ENCODE measurements at regions not wholly inside any gene's neighbourhood (a gene's known extent, or its start where the extent isn't known, plus 50 kb on each side); places are given as distances from the start of the nearest gene placed in this dataset.

GRCh38 chr5:12936221-12936620, 1008.3 kb downstream of the DNAH5 start:
- Histone ChIP-seq H3K27ac (no peak overlapping the region), H3F3A (ENCODE audit: low read depth) (no peaks in the 10 kb centered on the region), H3K9me3 (ENCODE audit: low read depth) (no peaks in the 10 kb centered on the region), H3K79me2 (ENCODE audit: low read depth) (no peaks in the 10 kb centered on the region), H3K4me2 (no peak overlapping the region), H3K27me3 (no peaks in the 10 kb centered on the region), H3K4me1 (no peaks in the 10 kb centered on the region), H3K9ac (no peak overlapping the region), H3K4me3 (no peak overlapping the region), H3K36me3 (no peaks in the 10 kb centered on the region), H4K20me1 (ENCODE audit: low read depth) (no peaks in the 10 kb centered on the region), H2AFZ (replicated peaks) (no peak overlapping the region)
- Mint-ChIP-seq H3K4me1 (no peaks in the 10 kb centered on the region), H3K36me3 (no peaks in the 10 kb centered on the region), H3K27me3 (ENCODE audit: insufficient read depth, low read depth) (peaks cover 2% of the 10 kb centered on the region), H3K9me3 (no peaks in the 10 kb centered on the region), H3K4me3 (no peak overlapping the region), H3K27ac (no peak overlapping the region)
- no peak for DNase-seq (ENCODE audit: low spot score)
- TF ChIP-seq EZH2phosphoT487 (IDR thresholded peaks at IDR 0.05), result no peak
- TF ChIP-seq EZH2 (IDR thresholded peaks at IDR 0.05), result no peak
- TF ChIP-seq, protein P1, sequence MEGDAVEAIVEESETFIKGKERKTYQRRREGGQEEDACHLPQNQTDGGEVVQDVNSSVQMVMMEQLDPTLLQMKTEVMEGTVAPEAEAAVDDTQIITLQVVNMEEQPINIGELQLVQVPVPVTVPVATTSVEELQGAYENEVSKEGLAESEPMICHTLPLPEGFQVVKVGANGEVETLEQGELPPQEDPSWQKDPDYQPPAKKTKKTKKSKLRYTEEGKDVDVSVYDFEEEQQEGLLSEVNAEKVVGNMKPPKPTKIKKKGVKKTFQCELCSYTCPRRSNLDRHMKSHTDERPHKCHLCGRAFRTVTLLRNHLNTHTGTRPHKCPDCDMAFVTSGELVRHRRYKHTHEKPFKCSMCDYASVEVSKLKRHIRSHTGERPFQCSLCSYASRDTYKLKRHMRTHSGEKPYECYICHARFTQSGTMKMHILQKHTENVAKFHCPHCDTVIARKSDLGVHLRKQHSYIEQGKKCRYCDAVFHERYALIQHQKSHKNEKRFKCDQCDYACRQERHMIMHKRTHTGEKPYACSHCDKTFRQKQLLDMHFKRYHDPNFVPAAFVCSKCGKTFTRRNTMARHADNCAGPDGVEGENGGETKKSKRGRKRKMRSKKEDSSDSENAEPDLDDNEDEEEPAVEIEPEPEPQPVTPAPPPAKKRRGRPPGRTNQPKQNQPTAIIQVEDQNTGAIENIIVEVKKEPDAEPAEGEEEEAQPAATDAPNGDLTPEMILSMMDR (IDR thresholded peaks at IDR 0.05), result no peak

DNA sequence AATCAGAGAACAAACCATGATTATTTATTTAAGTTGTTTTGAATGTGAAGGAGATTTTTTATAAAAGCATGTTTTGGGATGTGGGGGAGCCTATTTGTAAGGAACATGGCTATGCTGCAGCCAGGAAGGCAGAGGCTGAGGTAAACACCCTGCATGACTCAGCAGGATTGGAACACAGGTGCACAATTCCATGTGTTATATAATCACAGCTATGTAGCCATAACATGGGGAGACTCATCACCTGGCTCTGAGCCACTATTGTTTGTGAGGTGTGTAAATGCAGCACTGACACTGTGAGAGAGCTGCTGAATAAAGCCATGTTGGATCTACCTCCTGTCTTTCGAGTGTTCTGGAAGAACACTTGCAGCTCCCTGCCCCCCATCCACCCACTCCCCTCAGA, 1009.8 kb downstream of the DNAH5 start:
- no peaks in the 10 kb centered on the region for H4K20me1 ChIP-seq (ENCODE audit: low read depth)
- no peak overlapping the region for H3K9ac ChIP-seq
- H3K4me1 ChIP-seq, result no peaks in the 10 kb centered on the region
- H3K4me2 ChIP-seq, result no peak overlapping the region
- H2AFZ ChIP-seq (replicated peaks), result no peak overlapping the region
- no peaks in the 10 kb centered on the region for H3K36me3 ChIP-seq
- no peak overlapping the region for H3K4me3 Mint-ChIP-seq
- no peaks in the 10 kb centered on the region for H3F3A ChIP-seq (ENCODE audit: low read depth)
- H3K9me3 Mint-ChIP-seq, result no peaks in the 10 kb centered on the region
- no peak for DNase-seq (ENCODE audit: low spot score)
- H3K27ac ChIP-seq, result no peak overlapping the region
- peaks cover 2% of the 10 kb centered on the region for H3K27me3 Mint-ChIP-seq (ENCODE audit: insufficient read depth, low read depth)
- H3K27ac Mint-ChIP-seq, result no peak overlapping the region
- no peaks in the 10 kb centered on the region for H3K79me2 ChIP-seq (ENCODE audit: low read depth)
- no peaks in the 10 kb centered on the region for H3K4me1 Mint-ChIP-seq
- TF ChIP-seq EZH2 (IDR thresholded peaks at IDR 0.05) (no peak), EZH2phosphoT487 (IDR thresholded peaks at IDR 0.05) (no peak)
- TF ChIP-seq, protein P1 (IDR thresholded peaks at IDR 0.05), result no peak
- H3K36me3 Mint-ChIP-seq, result no peaks in the 10 kb centered on the region
- H3K4me3 ChIP-seq, result no peak overlapping the region
- no peaks in the 10 kb centered on the region for H3K9me3 ChIP-seq (ENCODE audit: low read depth)
- H3K27me3 ChIP-seq, result no peaks in the 10 kb centered on the region

DNA sequence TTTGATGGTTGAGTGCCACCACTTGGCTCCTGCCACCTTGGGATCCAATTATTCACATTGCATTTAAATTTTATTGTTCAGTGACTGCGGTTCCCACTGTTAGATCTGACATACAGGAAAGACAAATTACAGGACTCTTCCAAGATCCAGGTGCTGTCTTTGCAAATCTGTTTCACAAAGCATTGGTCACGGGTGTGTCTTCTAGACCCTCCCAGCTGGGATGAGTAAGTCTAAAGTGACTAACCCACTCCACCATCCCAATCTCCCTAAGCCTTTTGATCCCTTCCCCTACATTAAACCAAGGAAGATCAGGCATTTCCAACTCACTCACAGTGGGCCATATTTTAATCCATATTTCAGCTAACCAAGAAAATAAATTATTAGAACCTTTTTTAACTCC, 1016.3 kb upstream of the CTNND2 start:
- Histone ChIP-seq H2AFZ (replicated peaks) (no peak overlapping the region), H3K27ac (no peak overlapping the region), H3K9me3 (ENCODE audit: low read depth) (no peaks in the 10 kb centered on the region)

More for the DNA sequence above, 1016.3 kb upstream of the CTNND2 start:
- no peak overlapping the region for H3K4me2 ChIP-seq
- Mint-ChIP-seq H3K4me3 (no peak overlapping the region), H3K4me1 (no peaks in the 10 kb centered on the region), H3K27ac (no peak overlapping the region), H3K27me3 (ENCODE audit: insufficient read depth, low read depth) (peaks cover 5% of the 10 kb centered on the region), H3K36me3 (no peaks in the 10 kb centered on the region), H3K9me3 (peaks cover 2% of the 10 kb centered on the region)
- DNase-seq (ENCODE audit: low spot score), result no peak
- H3K9ac ChIP-seq, result no peak overlapping the region
- H3K4me1 ChIP-seq, result no peaks in the 10 kb centered on the region
- no peak overlapping the region for H3K4me3 ChIP-seq
- H3K79me2 ChIP-seq (ENCODE audit: low read depth), result no peaks in the 10 kb centered on the region
- H3K36me3 ChIP-seq, result no peaks in the 10 kb centered on the region
- H3F3A ChIP-seq (ENCODE audit: low read depth), result no peaks in the 10 kb centered on the region
- TF ChIP-seq, protein P1 (IDR thresholded peaks at IDR 0.05), result no peak
- TF ChIP-seq EZH2phosphoT487 (IDR thresholded peaks at IDR 0.05) (no peak), EZH2 (IDR thresholded peaks at IDR 0.05) (no peak)
- H4K20me1 ChIP-seq (ENCODE audit: low read depth), result no peaks in the 10 kb centered on the region
- no peaks in the 10 kb centered on the region for H3K27me3 ChIP-seq
